ENCODE measurements at regions not wholly inside any gene's neighbourhood (a gene's known extent, or its start where the extent isn't known, plus 50 kb on each side); places are given as distances from the start of the nearest gene placed in this dataset.

DNA sequence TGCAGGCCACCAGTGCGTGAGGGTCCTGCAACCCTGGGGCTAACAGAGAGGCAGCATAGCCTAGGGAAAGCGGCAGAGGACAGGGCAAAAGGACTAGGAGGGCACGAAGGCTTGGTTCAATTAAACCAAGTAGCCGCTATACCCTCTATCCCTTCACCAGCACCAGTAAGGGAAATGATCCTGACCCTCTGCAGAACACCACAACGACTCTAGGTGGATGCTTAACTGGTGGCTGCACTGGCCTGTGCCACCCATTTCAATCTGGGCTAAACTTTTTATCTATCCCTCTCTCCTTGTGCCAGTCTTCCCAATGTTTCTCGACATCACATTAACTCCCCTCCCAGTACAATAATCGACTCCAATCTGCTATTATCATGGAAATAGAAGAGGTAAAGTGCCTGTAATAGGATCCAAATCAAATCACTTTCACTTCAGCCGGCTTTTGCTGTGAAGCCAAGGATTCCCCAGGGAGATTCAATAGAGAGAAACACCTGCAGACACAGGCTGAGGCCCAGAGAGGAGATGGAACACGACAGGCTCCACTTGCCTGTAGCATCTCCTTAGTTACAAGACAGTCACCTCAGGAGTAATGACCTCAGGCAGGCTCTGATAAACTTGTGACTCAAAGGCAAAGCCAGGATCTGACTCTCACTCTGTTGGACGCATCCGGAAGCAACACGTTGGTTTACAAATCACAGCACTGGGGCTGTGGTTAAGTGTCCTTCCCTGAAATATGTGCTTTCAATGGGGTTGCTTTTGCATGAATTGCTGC is 791.6 kb upstream of the ARRDC4 start:
- no peaks in the 10 kb centered on the region for H3K9me3 ChIP-seq
- H3K27ac ChIP-seq = no peak overlapping the region
- no peaks in the 10 kb centered on the region for H3K36me3 ChIP-seq
- DNase-seq (no peak), ATAC-seq (no peak), FAIRE-seq (no peak)
- no peak overlapping the region for H3K4me3 ChIP-seq
- intact Hi-C loops (cut with DNase I) = loop anchor here in 1 of 3 donors (10.0 kb wide), 1 partner anchor 56 kb away; no protein-coding TSS in a partner anchor
- no peaks in the 10 kb centered on the region for H3K4me1 ChIP-seq
- H3K27me3 ChIP-seq = no peaks in the 10 kb centered on the region
- WGBS, 2 donors = 65 to 72% methylated on average over 12 of the region's 12 CpGs
- TF ChIP-seq, protein P1, sequence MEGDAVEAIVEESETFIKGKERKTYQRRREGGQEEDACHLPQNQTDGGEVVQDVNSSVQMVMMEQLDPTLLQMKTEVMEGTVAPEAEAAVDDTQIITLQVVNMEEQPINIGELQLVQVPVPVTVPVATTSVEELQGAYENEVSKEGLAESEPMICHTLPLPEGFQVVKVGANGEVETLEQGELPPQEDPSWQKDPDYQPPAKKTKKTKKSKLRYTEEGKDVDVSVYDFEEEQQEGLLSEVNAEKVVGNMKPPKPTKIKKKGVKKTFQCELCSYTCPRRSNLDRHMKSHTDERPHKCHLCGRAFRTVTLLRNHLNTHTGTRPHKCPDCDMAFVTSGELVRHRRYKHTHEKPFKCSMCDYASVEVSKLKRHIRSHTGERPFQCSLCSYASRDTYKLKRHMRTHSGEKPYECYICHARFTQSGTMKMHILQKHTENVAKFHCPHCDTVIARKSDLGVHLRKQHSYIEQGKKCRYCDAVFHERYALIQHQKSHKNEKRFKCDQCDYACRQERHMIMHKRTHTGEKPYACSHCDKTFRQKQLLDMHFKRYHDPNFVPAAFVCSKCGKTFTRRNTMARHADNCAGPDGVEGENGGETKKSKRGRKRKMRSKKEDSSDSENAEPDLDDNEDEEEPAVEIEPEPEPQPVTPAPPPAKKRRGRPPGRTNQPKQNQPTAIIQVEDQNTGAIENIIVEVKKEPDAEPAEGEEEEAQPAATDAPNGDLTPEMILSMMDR (IDR thresholded peaks at IDR 0.05) = no peak

DNA sequence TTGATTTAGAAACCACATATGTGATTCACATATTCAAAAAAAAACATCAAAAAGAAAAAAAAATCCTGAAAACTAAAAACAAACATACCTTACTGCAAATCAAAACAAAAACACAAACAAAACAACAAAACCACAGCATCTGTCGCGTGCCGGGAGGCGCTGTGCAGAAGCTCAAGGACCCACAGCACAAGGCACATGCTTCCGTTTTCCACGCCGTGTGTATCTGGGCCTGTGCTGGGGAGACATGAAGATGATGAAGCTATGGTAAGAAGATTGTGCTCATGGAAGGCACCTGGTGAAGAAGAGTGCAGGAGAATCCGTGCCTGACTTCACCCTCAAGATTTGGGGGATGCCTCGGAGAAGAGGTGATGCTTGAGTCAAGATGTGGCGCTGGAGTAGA is 788.9 kb upstream of the ARRDC4 start:
- intact Hi-C loops (cut with DNase I) = no loop called here
- WGBS, 2 donors = 89 to 92% methylated on average over 10 of the region's 10 CpGs
- TF ChIP-seq, protein P1 (IDR thresholded peaks at IDR 0.05) = no peak
- FAIRE-seq (no peak), ATAC-seq (no peak), DNase-seq (no peak)
- Histone ChIP-seq H3K36me3 (no peaks in the 10 kb centered on the region), H3K27ac (no peak overlapping the region), H3K27me3 (peaks cover 0 to 5% (median 0%) of the 10 kb centered on the region in 4 donors), H3K4me1 (no peaks in the 10 kb centered on the region), H3K4me3 (no peak overlapping the region), H3K9me3 (no peaks in the 10 kb centered on the region)

DNA sequence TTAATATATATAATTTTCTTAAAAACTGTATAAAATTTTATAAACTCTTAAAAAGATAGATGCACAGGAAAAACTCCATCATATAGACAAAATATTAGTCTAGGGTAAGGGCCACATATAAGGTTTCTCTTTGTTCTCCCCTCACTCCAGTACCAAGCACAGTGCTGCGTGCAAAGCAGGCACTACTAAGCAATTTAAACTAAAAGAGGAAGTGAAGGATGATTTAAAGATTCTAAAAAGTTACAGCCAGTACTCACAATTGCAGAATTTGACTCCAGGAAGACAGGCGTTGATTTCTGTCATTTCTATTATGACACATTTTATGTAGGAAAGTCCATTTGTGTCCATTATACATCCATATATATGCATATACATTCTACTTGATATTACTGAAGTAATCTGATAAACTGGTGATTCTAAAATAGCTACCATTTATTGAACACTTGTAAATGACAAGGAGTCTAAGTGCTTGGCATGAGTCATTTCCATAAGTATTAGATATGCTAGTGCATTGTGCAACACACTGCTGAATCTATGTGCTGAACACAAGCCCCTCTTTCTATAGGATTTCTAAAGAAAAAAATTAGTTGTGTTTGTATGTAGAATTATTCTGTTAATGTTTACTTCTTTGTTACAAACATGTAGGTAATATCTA is 785.5 kb upstream of the ARRDC4 start:
- ATAC-seq = no peak
- H3K27ac ChIP-seq = no peak overlapping the region
- intact Hi-C loops (cut with DNase I) = no loop called here
- no peak for FAIRE-seq
- TF ChIP-seq, protein P1 (IDR thresholded peaks at IDR 0.05) = no peak
- H3K4me1 ChIP-seq = no peaks in the 10 kb centered on the region
- DNase-seq = no peak
- no peaks in the 10 kb centered on the region for H3K36me3 ChIP-seq
- H3K27me3 ChIP-seq = peaks cover 0 to 5% (median 0%) of the 10 kb centered on the region in 4 donors
- no peaks in the 10 kb centered on the region for H3K9me3 ChIP-seq
- WGBS, 2 donors = 67 to 74% methylated on average over 2 of the region's 2 CpGs
- no peak overlapping the region for H3K4me3 ChIP-seq

DNA sequence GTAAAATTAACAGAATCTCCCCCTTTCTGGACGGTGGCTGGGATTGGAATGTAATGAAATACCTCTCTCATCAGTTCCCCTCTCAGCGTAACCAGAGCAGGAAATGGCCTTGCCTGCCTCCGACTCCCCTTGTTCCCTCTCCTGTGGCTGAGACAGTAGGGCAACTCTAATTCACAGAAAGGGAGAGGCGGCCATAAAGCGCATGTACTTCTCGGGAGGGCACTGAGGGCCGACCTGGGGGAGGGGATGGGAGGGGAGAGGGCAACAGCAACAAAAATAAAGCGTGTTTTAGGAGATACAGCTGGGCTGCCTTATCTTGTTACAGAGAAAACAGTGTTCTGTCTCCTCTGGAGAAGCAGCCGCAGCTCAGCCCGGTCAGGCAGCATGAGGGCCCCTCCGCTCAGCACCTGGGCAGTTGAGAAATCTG is 783.3 kb upstream of the ARRDC4 start:
- Histone ChIP-seq H3K27ac (no peak overlapping the region), H3K27me3 (peaks cover 0 to 5% (median 0%) of the 10 kb centered on the region in 4 donors), H3K36me3 (no peaks in the 10 kb centered on the region), H3K4me1 (no peaks in the 10 kb centered on the region), H3K4me3 (no peak overlapping the region), H3K9me3 (no peaks in the 10 kb centered on the region)
- intact Hi-C loops (cut with DNase I) = no loop called here
- no peak for ATAC-seq
- DNase-seq = no peak
- TF ChIP-seq, protein P1 (IDR thresholded peaks at IDR 0.05) = no peak
- no peak for FAIRE-seq
- WGBS, 2 donors = 10 to 13% methylated on average over 11 of the region's 11 CpGs

DNA sequence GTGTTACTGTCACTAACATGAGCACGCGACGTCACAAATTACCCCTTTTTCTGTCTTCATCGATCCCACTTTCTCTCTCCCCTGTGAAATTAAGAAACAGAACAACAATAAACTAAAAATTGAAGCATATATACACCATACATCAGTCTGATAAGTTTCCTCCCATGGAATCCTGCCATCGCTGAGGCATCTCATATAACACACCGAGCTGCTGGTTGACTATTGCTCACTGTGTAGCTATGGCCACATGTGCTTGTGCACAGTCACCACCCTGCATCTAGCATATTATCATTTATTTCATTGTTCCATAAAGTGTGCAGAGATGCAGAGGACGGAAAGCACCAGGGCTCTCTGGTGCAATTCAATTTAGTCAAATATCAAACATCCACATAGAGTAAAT is 777.9 kb upstream of the ARRDC4 start:
- no peak for FAIRE-seq
- no peak for DNase-seq
- Histone ChIP-seq H3K4me3 (no peak overlapping the region), H3K27me3 (no peaks in the 10 kb centered on the region), H3K4me1 (no peaks in the 10 kb centered on the region), H3K9me3 (no peaks in the 10 kb centered on the region), H3K36me3 (no peaks in the 10 kb centered on the region), H3K27ac (no peak overlapping the region)
- intact Hi-C loops (cut with DNase I) = no loop called here
- TF ChIP-seq, protein P1 (IDR thresholded peaks at IDR 0.05) = no peak
- ATAC-seq = no peak
- WGBS, 2 donors = 80 to 87% methylated on average over 7 of the region's 7 CpGs
